Neural progenitor cell (in vitro differentiated cells): ENCODE measurements at regions not wholly inside any gene's neighbourhood (a gene's known extent, or its start where the extent isn't known, plus 50 kb on each side); places are given as distances from the start of the nearest gene placed in this dataset.

Source experiments
- EZH2 ChIP-seq: fragments of 200-600 bp; sonication (generic); IDR thresholded peaks from 2 replicates; pipeline ENCODE4 v1.6.1; 2017; ENCODE audit warnings: antibody characterized with exemption, mild to moderate bottlenecking, moderate library complexity
- EZH2phosphoT487 ChIP-seq: fragments of 200-600 bp; sonication (generic); IDR thresholded peaks from 2 replicates; pipeline ENCODE4 v1.6.1; 2017; ENCODE audit warnings: antibody characterized with exemption
- TF ChIP-seq, protein P1 (sequence below): fragments of 200-600 bp; sonication (generic); IDR thresholded peaks from 2 replicates; pipeline ENCODE4 v1.5.1; 2017; ENCODE audit warnings: antibody characterized with exemption, mild to moderate bottlenecking

DNA sequence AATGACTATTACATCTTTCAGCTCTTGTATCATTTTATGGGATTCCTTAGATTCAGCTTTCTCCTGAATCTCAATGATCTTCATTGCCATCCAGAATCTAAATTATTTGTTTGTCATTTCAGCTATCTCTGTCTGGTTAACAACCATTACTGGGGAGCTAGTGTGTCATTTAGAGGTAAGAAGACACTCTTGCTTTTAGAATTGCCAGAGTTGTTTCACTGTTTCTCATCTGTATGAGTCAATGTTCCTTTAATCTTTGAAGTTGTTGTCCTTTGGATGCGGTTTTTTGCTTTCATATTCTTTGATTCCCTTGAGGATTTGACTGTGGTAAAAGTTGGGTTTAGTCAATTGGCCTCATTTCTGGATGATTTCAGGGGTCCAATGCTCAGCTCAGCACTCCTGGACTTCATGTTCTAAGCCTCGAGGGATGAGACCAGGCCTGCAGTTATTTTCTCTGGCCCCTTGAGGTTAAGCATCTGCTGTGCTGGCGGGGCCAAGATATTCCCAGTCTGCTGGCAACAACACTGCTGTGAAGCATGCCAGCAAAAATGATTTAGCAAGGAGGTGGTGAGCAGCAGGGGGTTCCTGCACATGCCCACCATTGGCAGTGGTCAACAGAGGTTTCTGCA, 102.4 kb upstream of the PCSK5 start:
- TF ChIP-seq EZH2 (no peak), EZH2phosphoT487 (no peak)
- TF ChIP-seq, protein P1, sequence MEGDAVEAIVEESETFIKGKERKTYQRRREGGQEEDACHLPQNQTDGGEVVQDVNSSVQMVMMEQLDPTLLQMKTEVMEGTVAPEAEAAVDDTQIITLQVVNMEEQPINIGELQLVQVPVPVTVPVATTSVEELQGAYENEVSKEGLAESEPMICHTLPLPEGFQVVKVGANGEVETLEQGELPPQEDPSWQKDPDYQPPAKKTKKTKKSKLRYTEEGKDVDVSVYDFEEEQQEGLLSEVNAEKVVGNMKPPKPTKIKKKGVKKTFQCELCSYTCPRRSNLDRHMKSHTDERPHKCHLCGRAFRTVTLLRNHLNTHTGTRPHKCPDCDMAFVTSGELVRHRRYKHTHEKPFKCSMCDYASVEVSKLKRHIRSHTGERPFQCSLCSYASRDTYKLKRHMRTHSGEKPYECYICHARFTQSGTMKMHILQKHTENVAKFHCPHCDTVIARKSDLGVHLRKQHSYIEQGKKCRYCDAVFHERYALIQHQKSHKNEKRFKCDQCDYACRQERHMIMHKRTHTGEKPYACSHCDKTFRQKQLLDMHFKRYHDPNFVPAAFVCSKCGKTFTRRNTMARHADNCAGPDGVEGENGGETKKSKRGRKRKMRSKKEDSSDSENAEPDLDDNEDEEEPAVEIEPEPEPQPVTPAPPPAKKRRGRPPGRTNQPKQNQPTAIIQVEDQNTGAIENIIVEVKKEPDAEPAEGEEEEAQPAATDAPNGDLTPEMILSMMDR, result no peak
